Suprapubic skin (tissue), 4 donors: ENCODE measurements at regions not wholly inside any gene's neighbourhood (a gene's known extent, or its start where the extent isn't known, plus 50 kb on each side); places are given as distances from the start of the nearest gene placed in this dataset.

Experiments
- DNase-seq, 2 donors: peaks; one replicate each; pipeline ENCODE4 v3.0.0-alpha.2; 2019; ENCODE audit warnings: low spot score in 2 of 2
- H3K27ac ChIP-seq: fragments of 200-600 bp; sonication (generic); one replicate; pipeline ENCODE4 v1.5.1; 2019
- H3K27me3 ChIP-seq: fragments of 200-600 bp; sonication (generic); one replicate; pipeline ENCODE4 v1.5.1; 2019
- H3K36me3 ChIP-seq: fragments of 200-600 bp; sonication (generic); one replicate; pipeline ENCODE4 v1.5.1; 2019
- H3K4me1 ChIP-seq: fragments of 200-600 bp; sonication (generic); one replicate; pipeline ENCODE4 v1.5.1; 2019
- H3K4me3 ChIP-seq: fragments of 200-600 bp; sonication (generic); one replicate; pipeline ENCODE4 v1.5.1; 2019; ENCODE audit warnings: mild to moderate bottlenecking
- H3K9me3 ChIP-seq: fragments of 200-600 bp; sonication (generic); one replicate; pipeline ENCODE4 v1.5.1; 2019
- EP300 ChIP-seq: sonication (generic); formaldehyde crosslinking; IDR thresholded peaks from one replicate; pipeline ENCODE4 v1.6.1; 2017; ENCODE audit warnings: antibody characterized with exemption
- POLR2A ChIP-seq, 2 donors: fragments of 450-650 bp; IDR thresholded peaks; one replicate each; pipeline ENCODE4 v1.6.1; 2017; ENCODE audit warnings: antibody characterized with exemption in 2 of 2, mild to moderate bottlenecking in 2 of 2, moderate library complexity in 2 of 2
- POLR2AphosphoS5 ChIP-seq, 3 donors: sonication (generic); formaldehyde crosslinking; IDR thresholded peaks; one replicate each; pipeline ENCODE4 v1.6.1; 2017; ENCODE audit warnings: antibody characterized with exemption in 3 of 3
- WGBS: methylation state at CpG from one replicate; pipeline ENCODE4 v1.1.5; 2018; 5-methylcytosine and 5-hydroxymethylcytosine counted together
- TF ChIP-seq, protein P1 (sequence below), 2 donors: fragments of 200-600 bp in 1 of 2; fragments of 450-650 bp in 1 of 2; sonication (generic) in 1 of 2; IDR thresholded peaks; one replicate each; pipeline ENCODE4 v1.5.1; 2016 to 2019; ENCODE audit warnings: antibody characterized with exemption in 2 of 2, mild to moderate bottlenecking in 1 of 2, moderate library complexity in 1 of 2

DNA sequence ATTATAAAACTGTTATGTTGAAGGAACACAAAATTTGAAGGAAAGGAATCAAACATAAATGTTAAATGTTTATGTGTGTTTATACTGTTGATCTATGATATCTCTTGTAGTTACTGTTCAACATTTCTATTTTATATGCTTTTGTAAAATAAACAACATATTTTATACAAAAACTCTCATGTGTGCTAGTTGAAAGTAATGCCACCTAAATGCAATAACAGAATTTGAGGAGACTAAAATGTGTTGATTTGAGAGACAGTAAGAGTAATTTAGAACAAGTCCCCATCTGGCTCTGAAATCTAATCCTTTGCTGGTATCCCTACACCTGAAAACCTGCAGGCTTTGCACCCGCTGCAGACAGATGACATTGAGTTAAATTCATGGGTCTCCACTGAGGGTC is 95.7 kb upstream of the TOP3B start:
- DNase-seq, result no peak
- Histone ChIP-seq H3K36me3 (no peaks in the 10 kb centered on the region), H3K9me3 (no peaks in the 10 kb centered on the region), H3K4me3 (no peak overlapping the region), H3K27ac (no peak overlapping the region), H3K27me3 (peaks cover 46% of the 10 kb centered on the region), H3K4me1 (no peaks in the 10 kb centered on the region)
- 84% methylated on average over 1 of the region's 1 CpG for WGBS
- TF ChIP-seq, protein P1, sequence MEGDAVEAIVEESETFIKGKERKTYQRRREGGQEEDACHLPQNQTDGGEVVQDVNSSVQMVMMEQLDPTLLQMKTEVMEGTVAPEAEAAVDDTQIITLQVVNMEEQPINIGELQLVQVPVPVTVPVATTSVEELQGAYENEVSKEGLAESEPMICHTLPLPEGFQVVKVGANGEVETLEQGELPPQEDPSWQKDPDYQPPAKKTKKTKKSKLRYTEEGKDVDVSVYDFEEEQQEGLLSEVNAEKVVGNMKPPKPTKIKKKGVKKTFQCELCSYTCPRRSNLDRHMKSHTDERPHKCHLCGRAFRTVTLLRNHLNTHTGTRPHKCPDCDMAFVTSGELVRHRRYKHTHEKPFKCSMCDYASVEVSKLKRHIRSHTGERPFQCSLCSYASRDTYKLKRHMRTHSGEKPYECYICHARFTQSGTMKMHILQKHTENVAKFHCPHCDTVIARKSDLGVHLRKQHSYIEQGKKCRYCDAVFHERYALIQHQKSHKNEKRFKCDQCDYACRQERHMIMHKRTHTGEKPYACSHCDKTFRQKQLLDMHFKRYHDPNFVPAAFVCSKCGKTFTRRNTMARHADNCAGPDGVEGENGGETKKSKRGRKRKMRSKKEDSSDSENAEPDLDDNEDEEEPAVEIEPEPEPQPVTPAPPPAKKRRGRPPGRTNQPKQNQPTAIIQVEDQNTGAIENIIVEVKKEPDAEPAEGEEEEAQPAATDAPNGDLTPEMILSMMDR (IDR thresholded peaks at IDR 0.05), result no peak
- TF ChIP-seq POLR2AphosphoS5 (IDR thresholded peaks at IDR 0.05), result no peak
- TF ChIP-seq EP300, result no peak
- TF ChIP-seq POLR2A (IDR thresholded peaks at IDR 0.05), result no peak

DNA sequence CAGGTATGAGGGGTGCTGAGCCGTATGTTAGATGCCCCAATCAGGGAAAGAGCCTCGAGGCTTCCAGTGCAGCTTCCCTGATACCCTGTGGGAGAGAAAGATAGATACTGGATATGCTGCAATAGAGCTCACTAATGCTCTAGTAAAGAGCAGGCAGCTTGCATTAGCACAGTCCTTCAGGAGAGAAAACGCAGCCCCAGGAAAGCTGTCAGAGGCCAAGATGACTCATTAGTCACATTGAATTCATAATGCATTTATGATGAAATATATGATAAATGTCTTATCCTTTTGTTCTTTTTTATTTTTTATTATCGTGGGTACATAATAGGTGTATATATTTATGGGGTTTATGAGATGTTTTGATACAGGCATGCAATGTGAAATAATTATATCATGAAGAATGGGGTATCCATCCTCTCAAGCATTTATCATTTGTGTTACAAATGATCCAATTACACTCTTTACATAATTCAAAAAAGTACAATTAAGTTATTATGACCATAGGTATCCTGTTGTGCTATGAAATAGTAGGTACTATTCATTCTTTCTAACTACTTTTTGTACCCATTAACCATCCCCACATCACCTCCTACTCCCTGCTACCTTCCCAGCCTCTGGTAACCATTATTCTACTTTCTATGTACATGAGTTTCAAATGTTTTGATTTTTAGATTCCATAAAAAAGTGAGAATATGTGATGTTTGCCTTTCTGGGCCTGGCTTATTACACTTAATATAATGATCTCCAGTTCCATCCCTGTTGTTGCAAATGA is 94.5 kb upstream of the TOP3B start:
- Histone ChIP-seq H3K9me3 (no peaks in the 10 kb centered on the region), H3K27ac (no peak overlapping the region), H3K36me3 (no peaks in the 10 kb centered on the region), H3K4me1 (no peaks in the 10 kb centered on the region), H3K27me3 (peaks cover 42% of the 10 kb centered on the region), H3K4me3 (no peak overlapping the region)
- WGBS, result 44% methylated on average over 4 of the region's 4 CpGs
- TF ChIP-seq, protein P1 (IDR thresholded peaks at IDR 0.05), result no peak
- no peak for TF ChIP-seq POLR2AphosphoS5 (IDR thresholded peaks at IDR 0.05)
- TF ChIP-seq EP300, result no peak
- no peak for TF ChIP-seq POLR2A (IDR thresholded peaks at IDR 0.05)
- no peak for DNase-seq

DNA sequence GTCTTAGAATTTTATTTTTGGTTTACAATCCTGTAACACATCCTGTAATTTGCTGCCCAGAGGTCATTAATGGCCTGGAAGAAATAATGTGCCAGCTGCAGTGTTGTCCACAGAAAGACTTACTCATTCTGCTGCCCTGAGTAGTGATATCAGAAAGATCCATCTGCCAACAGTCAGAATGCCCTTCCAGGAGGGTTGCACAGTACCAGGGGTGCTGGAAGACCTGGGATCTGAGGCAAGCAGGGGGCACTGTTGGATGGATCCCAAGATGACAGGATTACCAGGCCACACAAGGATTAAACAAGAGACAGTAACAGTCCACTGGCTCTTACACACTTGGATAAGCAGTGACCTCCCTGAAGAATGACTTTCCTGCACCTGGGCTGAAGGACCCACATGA is 93.8 kb upstream of the TOP3B start:
- no peaks in the 10 kb centered on the region for H3K4me1 ChIP-seq
- H3K4me3 ChIP-seq, result no peak overlapping the region
- no peaks in the 10 kb centered on the region for H3K36me3 ChIP-seq
- no peak overlapping the region for H3K27ac ChIP-seq
- DNase-seq, result no peak
- TF ChIP-seq EP300 (no peak), POLR2AphosphoS5 (IDR thresholded peaks at IDR 0.05) (no peak), POLR2A (IDR thresholded peaks at IDR 0.05) (no peak)
- TF ChIP-seq, protein P1 (IDR thresholded peaks at IDR 0.05), result no peak
- H3K9me3 ChIP-seq, result no peaks in the 10 kb centered on the region
- peaks cover 40% of the 10 kb centered on the region for H3K27me3 ChIP-seq

DNA sequence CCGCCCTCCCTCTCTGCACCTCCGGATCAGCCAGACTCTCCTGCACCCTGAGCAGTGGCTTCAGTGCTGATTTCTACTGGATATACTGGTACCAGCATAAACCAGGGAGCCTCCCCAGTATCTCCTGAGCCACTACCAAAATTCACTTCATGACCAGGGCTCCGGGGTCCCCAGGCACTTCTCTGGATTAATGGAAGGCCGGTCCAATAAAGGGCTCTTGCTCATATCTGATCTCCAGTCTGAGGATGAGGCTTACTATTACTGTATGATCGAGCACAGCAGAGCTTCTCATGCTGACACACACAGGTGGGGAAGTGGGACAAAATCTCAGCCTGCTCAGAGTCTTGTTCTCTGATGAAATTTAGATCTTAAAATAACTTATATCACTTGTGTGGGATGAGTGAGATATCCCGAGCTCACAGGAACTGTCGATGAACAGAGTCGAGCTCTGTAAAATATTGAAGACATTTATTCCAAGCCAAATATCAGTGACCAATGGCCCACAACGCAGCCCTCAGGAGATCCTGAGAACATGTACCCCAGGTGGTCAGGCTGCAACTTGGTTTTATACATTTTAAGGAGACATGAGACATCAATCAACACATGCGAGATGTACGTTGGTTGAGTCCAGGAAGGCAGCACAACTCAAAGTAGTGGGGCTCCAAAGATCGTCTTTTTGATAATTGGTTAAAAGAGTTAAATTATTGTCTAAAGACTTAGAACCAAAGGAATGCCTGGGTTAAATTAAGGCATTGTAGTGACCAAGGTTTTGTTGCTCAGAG is 93.0 kb upstream of the TOP3B start:
- Histone ChIP-seq H3K4me1 (no peaks in the 10 kb centered on the region), H3K4me3 (no peak overlapping the region), H3K27me3 (peaks cover 35% of the 10 kb centered on the region), H3K9me3 (no peaks in the 10 kb centered on the region), H3K36me3 (no peaks in the 10 kb centered on the region), H3K27ac (no peak overlapping the region)
- TF ChIP-seq EP300, result no peak
- TF ChIP-seq POLR2AphosphoS5 (IDR thresholded peaks at IDR 0.05), result no peak
- no peak for TF ChIP-seq POLR2A (IDR thresholded peaks at IDR 0.05)
- TF ChIP-seq, protein P1 (IDR thresholded peaks at IDR 0.05), result no peak
- DNase-seq, result no peak
- 79% methylated on average over 12 of the region's 12 CpGs for WGBS

DNA sequence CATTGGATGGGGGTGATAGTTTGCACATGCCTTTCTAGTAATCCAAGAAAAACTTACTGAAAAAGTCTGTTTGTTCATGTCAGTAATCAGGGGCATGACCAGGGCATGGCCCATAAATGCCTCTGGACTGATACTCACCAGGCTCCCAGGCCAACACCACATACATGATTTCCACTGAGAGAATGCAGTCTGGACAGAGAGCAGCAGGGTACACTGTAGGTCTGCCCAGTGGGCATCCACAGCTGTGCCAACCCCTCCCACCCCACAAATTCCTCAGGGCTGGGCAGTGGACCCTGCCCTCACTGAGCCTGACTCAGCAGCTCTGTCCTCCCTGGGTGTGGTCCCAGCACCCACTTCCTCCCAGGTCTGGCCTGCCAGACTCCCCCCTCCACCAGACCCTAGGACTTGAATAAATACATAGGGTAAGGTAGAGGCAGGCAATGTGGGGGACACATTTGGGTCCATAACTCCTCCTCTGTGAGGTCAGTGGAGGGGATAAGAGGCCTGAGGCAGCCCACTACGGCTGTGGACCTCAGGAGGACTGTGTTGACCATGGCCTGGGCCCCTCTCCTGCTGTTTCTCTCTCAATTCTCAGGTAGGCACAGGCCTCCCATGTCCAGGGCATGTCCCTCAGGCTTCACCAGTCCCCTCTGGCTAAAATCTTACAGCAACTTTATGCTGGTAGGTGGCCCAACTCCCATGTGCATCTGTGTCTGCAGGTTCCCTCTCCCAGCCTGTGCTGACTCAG is 92.2 kb upstream of the TOP3B start:
- TF ChIP-seq EP300, result no peak
- TF ChIP-seq POLR2AphosphoS5 (IDR thresholded peaks at IDR 0.05), result no peak
- TF ChIP-seq, protein P1 (IDR thresholded peaks at IDR 0.05), result no peak
- no peak for TF ChIP-seq POLR2A (IDR thresholded peaks at IDR 0.05)
- no peaks in the 10 kb centered on the region for H3K36me3 ChIP-seq
- 100% methylated on average over 1 of the region's 1 CpG for WGBS
- H3K27me3 ChIP-seq, result peaks cover 29% of the 10 kb centered on the region
- no peak overlapping the region for H3K4me3 ChIP-seq
- no peaks in the 10 kb centered on the region for H3K9me3 ChIP-seq
- DNase-seq, result no peak
- H3K4me1 ChIP-seq, result no peaks in the 10 kb centered on the region
- no peak overlapping the region for H3K27ac ChIP-seq
